ENCODE measurements at regions not wholly inside any gene's neighbourhood (a gene's known extent, or its start where the extent isn't known, plus 50 kb on each side); places are given as distances from the start of the nearest gene placed in this dataset.

DNA sequence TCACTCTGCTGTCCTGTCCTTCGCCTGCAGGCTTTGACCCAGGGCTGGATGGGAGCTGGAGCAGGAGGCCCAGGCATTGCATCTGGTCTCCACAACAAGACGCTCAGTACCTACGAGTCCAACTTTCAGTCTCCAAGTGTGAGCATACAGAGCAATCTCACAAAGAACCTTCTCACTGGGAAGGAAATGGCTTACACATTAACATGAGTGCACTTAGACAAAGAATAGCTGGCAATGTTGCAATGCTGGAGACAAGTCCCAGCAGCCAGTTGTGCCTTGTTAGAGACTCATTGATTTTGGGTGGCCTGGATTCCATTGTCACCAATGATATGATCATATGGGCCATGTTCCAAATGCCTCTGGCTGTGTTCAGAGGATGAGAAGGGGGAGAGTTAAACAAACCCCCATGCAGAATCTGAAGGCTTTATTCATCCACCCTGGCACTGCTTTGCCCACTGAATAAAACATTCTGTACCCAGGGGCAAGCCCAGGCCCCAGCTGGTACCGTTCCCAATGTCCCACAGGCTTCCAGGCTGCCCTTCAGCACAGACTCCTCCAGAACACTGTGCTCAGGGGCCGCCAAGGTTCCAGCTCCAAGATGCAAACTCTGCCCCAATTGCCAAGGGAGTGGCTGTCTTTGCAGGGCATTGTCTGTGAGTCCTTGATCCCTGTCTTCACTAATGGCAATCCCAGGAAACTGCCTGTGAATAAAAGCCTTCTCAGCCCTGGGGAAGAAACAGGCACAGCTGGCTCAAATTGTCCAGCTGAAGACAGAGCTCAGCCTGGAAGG lies 185.5 kb downstream of the HSD17B3 start:
- TF ChIP-seq, protein P1, sequence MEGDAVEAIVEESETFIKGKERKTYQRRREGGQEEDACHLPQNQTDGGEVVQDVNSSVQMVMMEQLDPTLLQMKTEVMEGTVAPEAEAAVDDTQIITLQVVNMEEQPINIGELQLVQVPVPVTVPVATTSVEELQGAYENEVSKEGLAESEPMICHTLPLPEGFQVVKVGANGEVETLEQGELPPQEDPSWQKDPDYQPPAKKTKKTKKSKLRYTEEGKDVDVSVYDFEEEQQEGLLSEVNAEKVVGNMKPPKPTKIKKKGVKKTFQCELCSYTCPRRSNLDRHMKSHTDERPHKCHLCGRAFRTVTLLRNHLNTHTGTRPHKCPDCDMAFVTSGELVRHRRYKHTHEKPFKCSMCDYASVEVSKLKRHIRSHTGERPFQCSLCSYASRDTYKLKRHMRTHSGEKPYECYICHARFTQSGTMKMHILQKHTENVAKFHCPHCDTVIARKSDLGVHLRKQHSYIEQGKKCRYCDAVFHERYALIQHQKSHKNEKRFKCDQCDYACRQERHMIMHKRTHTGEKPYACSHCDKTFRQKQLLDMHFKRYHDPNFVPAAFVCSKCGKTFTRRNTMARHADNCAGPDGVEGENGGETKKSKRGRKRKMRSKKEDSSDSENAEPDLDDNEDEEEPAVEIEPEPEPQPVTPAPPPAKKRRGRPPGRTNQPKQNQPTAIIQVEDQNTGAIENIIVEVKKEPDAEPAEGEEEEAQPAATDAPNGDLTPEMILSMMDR (conservative IDR thresholded peaks at IDR 0.05): no peak
- TF ChIP-seq ZFX (IDR thresholded peaks at IDR 0.05): no peak

Data from C4-2B (cell line).